ENCODE measurements at regions not wholly inside any gene's neighbourhood (a gene's known extent, or its start where the extent isn't known, plus 50 kb on each side); places are given as distances from the start of the nearest gene placed in this dataset.

- TF ChIP-seq, protein P1, sequence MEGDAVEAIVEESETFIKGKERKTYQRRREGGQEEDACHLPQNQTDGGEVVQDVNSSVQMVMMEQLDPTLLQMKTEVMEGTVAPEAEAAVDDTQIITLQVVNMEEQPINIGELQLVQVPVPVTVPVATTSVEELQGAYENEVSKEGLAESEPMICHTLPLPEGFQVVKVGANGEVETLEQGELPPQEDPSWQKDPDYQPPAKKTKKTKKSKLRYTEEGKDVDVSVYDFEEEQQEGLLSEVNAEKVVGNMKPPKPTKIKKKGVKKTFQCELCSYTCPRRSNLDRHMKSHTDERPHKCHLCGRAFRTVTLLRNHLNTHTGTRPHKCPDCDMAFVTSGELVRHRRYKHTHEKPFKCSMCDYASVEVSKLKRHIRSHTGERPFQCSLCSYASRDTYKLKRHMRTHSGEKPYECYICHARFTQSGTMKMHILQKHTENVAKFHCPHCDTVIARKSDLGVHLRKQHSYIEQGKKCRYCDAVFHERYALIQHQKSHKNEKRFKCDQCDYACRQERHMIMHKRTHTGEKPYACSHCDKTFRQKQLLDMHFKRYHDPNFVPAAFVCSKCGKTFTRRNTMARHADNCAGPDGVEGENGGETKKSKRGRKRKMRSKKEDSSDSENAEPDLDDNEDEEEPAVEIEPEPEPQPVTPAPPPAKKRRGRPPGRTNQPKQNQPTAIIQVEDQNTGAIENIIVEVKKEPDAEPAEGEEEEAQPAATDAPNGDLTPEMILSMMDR (IDR thresholded peaks at IDR 0.05), result no peak
- no peak for TF ChIP-seq POLR2A (IDR thresholded peaks at IDR 0.05)
Observed at GRCh38 chrX:113212052-113212451, 371.4 kb upstream of the AMOT start.

All from right lobe of liver (tissue), 4 donors.